NCI-H1105 treated with DMSO at 0.1 percent for 48 hours (cell line): ENCODE measurements at regions not wholly inside any gene's neighbourhood (a gene's known extent, or its start where the extent isn't known, plus 50 kb on each side); places are given as distances from the start of the nearest gene placed in this dataset.

Source experiments
- DNase-seq: peaks from one replicate; lab custom pipeline; 2025; lab: John Stamatoyannopoulos, UW

- no peak for DNase-seq
Measured at GRCh38 chr6:159118924-159119323, 50.3 kb upstream of the FNDC1 start.

- DNase-seq: no peak
Measured at GRCh38 chr6:159117563-159117962, 51.6 kb upstream of the FNDC1 start.

GRCh38 chr6:159117046-159117445 is 52.2 kb upstream of the FNDC1 start:
- no peak for DNase-seq

GRCh38 chr6:159116343-159116742 is 52.9 kb upstream of the FNDC1 start:
- DNase-seq: no peak

DNA sequence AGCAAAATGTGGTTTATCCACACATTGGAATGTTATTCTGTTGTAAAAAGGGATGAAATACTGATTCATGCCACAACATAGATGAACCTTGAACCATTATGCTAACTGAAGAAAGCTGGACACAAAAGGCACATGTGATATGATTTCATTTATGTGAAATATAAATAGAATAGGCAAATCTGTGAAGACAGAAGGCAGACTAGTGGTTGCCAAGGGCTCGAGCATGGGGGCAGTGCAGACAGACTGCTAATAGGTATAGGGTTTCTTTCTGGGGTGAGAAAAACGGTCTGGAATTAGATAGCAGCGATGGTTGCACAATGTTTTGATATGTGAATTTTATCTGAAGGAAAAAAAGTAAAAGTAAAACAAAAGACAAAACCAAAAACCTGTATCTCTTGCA is 54.6 kb upstream of the FNDC1 start:
- no peak for DNase-seq

DNA sequence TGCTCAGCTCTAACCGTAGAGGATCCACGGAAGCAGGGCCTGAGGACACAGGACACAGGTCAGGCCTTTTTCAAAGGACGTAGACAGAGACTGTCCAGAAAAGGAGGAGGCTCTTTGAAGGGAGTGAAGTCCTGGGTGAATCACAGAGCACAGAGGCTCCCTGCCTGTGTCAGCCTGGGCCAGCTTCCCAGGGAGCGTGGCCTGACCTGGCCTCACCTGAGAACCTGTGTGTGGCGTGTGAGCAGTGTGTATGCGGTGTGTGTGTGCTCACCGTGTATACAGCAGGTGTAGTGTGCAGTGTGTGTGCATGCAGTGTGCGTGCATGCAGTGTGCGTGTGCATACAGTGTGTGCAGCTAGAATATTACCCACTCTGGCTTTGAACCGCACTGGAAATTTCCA is 56.0 kb upstream of the FNDC1 start:
- DNase-seq: no peak

DNA sequence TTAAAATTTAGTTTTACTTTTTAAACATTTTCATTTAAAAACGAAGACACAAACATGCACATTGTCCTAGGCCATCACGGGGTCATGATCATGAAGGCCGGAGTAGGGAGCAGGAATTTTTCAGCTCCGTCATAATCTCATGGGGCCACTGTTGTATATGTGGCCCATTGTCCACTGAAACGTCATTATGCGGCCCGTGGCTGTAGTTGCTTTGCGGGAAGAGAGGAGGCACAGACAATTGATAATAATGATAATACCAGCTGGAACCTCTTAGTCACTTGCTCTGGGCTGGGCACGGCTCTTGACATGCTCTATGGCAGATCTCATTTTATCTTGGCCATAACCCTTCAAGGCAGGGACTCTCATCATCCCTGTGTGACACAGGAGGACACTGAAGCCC is 56.5 kb upstream of the FNDC1 start:
- no peak for DNase-seq

GRCh38 chr6:159110748-159111147 is 58.5 kb upstream of the FNDC1 start:
- DNase-seq: no peak

DNA sequence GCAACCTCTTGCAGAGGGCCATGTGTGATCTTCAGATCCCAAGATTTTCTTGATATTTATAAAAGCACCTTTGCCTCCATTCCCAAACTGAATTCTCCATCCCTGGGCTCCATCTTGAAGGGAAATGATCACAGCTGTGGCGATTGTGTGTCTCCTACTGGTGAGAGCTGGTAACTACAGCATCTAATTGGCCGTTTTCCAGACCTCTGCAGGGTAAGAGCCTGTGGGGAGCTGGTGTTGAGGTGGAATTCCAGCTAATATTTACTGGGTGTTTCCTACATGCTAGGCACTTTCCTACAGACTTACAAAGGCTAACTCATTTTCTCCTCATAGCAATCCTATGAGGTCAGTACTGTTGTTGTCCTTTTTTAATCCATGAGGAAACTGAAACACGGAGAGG is 59.2 kb upstream of the FNDC1 start:
- DNase-seq: peak; percentile 76

GRCh38 chr6:159109391-159109790 is 59.8 kb upstream of the FNDC1 start:
- DNase-seq: no peak

- DNase-seq: no peak
Measured at GRCh38 chr6:159108426-159108985, 60.7 kb upstream of the FNDC1 start.

DNA sequence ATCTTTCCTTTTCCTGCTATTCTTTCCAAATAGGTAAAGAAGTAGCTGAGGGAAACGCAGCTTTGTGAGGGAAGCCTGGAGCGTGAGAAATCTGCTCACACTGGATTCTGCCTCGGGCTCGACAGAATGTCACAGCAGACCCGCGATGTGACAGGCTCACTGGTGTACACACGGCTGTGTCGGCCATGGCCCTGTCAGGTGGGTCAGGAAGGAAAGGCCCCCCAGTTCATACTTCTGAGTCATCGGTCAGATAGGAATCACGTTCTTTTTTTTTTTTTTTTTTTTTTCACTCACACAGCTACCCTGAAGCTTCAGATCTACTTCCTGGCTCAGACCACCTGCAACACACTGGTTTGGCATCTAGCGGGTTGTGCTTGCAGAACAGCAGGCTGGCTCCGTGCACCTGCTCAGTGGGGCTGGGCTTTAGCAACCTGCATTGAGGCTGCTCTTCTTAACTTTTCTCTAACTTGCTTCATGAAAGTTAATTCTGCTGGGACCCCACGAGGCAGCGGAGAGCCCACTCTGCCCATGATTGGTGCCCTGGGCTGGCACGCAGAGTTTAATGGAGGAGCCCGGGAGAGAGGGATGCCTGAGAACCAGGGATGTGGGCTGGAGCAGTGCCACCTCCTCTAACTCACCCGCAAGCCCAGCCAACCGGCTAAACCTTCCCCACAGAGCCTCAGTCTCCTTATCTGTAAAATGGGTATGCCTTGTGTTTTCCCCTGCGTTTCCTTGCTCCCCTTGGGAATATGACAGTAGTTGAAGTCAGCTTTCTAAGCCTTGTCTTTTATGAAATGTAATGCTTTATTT is 61.5 kb upstream of the FNDC1 start:
- DNase-seq: peak; percentile 79

DNA sequence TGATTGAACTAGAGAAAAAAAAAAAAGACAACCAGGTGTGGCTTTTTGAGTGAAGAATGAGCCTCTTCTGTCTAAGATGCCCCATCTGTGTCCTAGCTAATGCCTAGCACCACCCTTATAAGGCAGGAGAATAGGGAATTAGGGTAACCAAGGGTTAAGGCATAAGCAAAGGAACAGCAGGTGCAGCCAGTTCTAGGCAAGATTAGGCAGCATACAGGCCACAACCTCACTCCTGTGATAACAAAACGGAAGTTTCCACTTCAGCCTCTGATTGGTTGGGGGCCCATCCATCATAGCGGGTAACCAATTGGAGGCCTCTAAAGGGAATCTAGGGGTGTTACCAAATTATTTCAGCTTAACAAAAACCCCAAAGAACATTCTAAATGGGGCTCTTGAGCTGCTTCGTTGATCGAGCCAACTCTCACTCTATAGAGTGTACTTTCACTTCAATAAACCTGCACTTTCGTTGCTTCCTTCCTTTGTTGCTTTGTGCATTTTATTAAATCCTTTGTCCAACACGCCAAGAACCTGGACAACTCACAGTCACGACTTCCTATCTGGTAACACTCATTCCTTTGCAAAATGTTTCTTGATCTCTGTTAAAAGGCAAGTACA is 61.9 kb upstream of the TAGAP start:
- DNase-seq: peak; percentile 96

- DNase-seq: no peak
Measured at GRCh38 chr6:159105716-159106115, 60.9 kb upstream of the TAGAP start.

- DNase-seq: no peak
Measured at GRCh38 chr6:159104931-159105330, 60.1 kb upstream of the TAGAP start.

GRCh38 chr6:159104163-159104925 is 59.6 kb upstream of the TAGAP start:
- DNase-seq: peak; percentile 23

- DNase-seq: no peak
Measured at GRCh38 chr6:159103396-159104162, 58.8 kb upstream of the TAGAP start.

- no peak for DNase-seq
Measured at GRCh38 chr6:159102373-159103160, 57.8 kb upstream of the TAGAP start.

GRCh38 chr6:159101656-159102055 is 56.9 kb upstream of the TAGAP start:
- DNase-seq: no peak

DNA sequence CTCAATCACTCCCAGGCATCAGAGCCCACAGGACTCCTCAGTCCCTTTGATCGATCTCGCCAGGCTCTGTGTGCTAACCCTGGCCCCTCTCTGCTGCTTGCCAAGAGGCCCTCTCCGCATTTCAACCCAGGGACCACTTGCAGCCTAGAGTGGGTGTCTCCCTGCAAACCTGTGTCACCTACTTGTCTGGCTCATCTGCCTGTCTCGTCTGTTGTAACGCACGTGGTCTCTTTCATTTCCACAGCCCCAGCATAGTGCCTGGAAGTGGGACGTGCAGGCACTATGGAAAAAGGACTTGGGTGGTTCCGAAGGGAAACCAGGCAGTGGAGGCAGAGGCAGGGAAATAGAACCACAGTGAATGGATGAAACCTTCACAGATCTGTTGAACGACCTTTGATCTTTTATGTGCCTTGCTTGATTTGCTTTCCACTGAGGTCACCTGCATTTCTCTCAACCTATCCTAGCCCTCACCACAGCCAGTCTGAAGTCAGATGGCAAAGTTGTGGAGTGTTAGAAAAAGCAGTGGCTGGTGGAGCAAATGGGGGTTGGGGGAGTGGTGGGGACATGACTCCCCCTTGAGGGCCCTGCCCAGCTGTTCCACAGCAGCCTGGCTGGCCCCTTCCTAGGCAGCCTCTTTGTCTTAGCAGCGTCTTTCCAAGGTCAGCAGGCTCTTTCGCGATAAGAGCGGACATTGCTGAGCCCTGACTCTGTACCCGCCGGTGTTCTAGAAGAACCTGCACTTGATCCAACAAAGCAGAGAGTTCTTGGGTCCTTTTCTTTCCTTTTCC is 55.8 kb upstream of the TAGAP start:
- no peak for DNase-seq
